Neural progenitor cell (in vitro differentiated cells): ENCODE measurements at regions not wholly inside any gene's neighbourhood (a gene's known extent, or its start where the extent isn't known, plus 50 kb on each side); places are given as distances from the start of the nearest gene placed in this dataset.

Experiments used
- DNase-seq: peaks from one replicate; pipeline ENCODE4 v3.0.0-alpha.2; 2016; ENCODE audit warnings: low spot score
- H2AFZ ChIP-seq: fragments of 200-600 bp; sonication (generic); replicated peaks from 2 replicates; pipeline ENCODE4 v1.6.1; 2016; ENCODE audit warnings: antibody characterized with exemption
- H3F3A ChIP-seq: fragments of 200-600 bp; sonication (generic); 2 replicates; pipeline ENCODE4 v1.6.1; 2016; ENCODE audit warnings: antibody characterized with exemption, low read depth
- H3K27ac ChIP-seq: fragments of 200-600 bp; sonication (generic); 2 replicates; pipeline ENCODE4 v1.5.1; 2016; ENCODE audit warnings: mild to moderate bottlenecking
- H3K27me3 ChIP-seq: fragments of 200-600 bp; sonication (generic); 2 replicates; pipeline ENCODE4 v1.6.1; 2016; ENCODE audit warnings: mild to moderate bottlenecking, moderate library complexity
- H3K36me3 ChIP-seq: fragments of 200-600 bp; sonication (generic); 2 replicates; pipeline ENCODE4 v1.5.1; 2016
- H3K4me1 ChIP-seq: fragments of 200-600 bp; sonication (generic); 2 replicates; pipeline ENCODE4 v1.6.1; 2016; ENCODE audit warnings: mixed run types
- H3K4me2 ChIP-seq: fragments of 200-600 bp; sonication (generic); 2 replicates; pipeline ENCODE4 v1.6.1; 2016
- H3K4me3 ChIP-seq: fragments of 200-600 bp; sonication (generic); 2 replicates; pipeline ENCODE4 v1.5.1; 2016
- H3K79me2 ChIP-seq: fragments of 200-600 bp; sonication (generic); 2 replicates; pipeline ENCODE4 v1.6.1; 2016; ENCODE audit warnings: low read depth
- H3K9ac ChIP-seq: fragments of 200-600 bp; sonication (generic); 2 replicates; pipeline ENCODE4 v1.6.1; 2016
- H3K9me3 ChIP-seq: fragments of 200-600 bp; sonication (generic); 2 replicates; pipeline ENCODE4 v1.5.1; 2016; ENCODE audit warnings: low read depth
- H4K20me1 ChIP-seq: fragments of 200-600 bp; sonication (generic); 2 replicates; pipeline ENCODE4 v1.6.1; 2016; ENCODE audit warnings: low read depth
- H3K27ac Mint-ChIP-seq: 3 replicates; pipeline ENCODE4 v1.8.0; 2021; ENCODE audit warnings: mixed read lengths
- H3K27me3 Mint-ChIP-seq: 2 replicates; pipeline ENCODE4 v1.8.0; 2022; ENCODE audit warnings: low read depth, mild to moderate bottlenecking, inconsistent platforms, moderate library complexity, mixed read lengths; ENCODE audit not compliant: insufficient read depth
- H3K36me3 Mint-ChIP-seq: 3 replicates; pipeline ENCODE4 v1.8.0; 2021; ENCODE audit warnings: mixed read lengths
- H3K4me1 Mint-ChIP-seq: 3 replicates; pipeline ENCODE4 v1.8.0; 2021; ENCODE audit warnings: mixed read lengths
- H3K4me3 Mint-ChIP-seq: 3 replicates; pipeline ENCODE4 v1.8.0; 2021; ENCODE audit warnings: mild to moderate bottlenecking, moderate library complexity, mixed read lengths
- H3K9me3 Mint-ChIP-seq: 3 replicates; pipeline ENCODE4 v1.8.0; 2020; ENCODE audit warnings: mixed read lengths
- CTCF ChIP-seq: fragments of 200-600 bp; sonication (generic); IDR thresholded peaks from 2 replicates; pipeline ENCODE4 v1.5.1; 2017; ENCODE audit warnings: antibody characterized with exemption, mild to moderate bottlenecking
- EZH2 ChIP-seq: fragments of 200-600 bp; sonication (generic); IDR thresholded peaks from 2 replicates; pipeline ENCODE4 v1.6.1; 2017; ENCODE audit warnings: antibody characterized with exemption, mild to moderate bottlenecking, moderate library complexity
- EZH2phosphoT487 ChIP-seq: fragments of 200-600 bp; sonication (generic); IDR thresholded peaks from 2 replicates; pipeline ENCODE4 v1.6.1; 2017; ENCODE audit warnings: antibody characterized with exemption

- Mint-ChIP-seq H3K27me3 (no peaks in the 10 kb centered on the region), H3K4me3 (no peak overlapping the region), H3K9me3 (no peaks in the 10 kb centered on the region), H3K27ac (no peak overlapping the region), H3K4me1 (no peaks in the 10 kb centered on the region), H3K36me3 (no peaks in the 10 kb centered on the region)
- no peaks in the 10 kb centered on the region for H3K9me3 ChIP-seq
- H3K79me2 ChIP-seq, result no peaks in the 10 kb centered on the region
- no peaks in the 10 kb centered on the region for H3K36me3 ChIP-seq
- no peaks in the 10 kb centered on the region for H4K20me1 ChIP-seq
- no peak overlapping the region for H3K27ac ChIP-seq
- H3K4me2 ChIP-seq, result no peak overlapping the region
- H3K4me1 ChIP-seq, result peaks cover 7% of the 10 kb centered on the region
- no peaks in the 10 kb centered on the region for H3F3A ChIP-seq
- DNase-seq, result no peak
- H2AFZ ChIP-seq, result no peak overlapping the region
- no peaks in the 10 kb centered on the region for H3K27me3 ChIP-seq
- TF ChIP-seq EZH2, result no peak
- no peak for TF ChIP-seq EZH2phosphoT487
- no peak overlapping the region for H3K9ac ChIP-seq
- no peak overlapping the region for H3K4me3 ChIP-seq
These were observed 555.4 kb downstream of the RAB28 start for GRCh38 chr4:12928751-12929150.

GRCh38 chr4:12926189-12927066 is 557.7 kb downstream of the RAB28 start:
- Mint-ChIP-seq H3K27ac (no peak overlapping the region), H3K36me3 (no peaks in the 10 kb centered on the region), H3K4me3 (no peak overlapping the region), H3K27me3 (peaks cover 2% of the 10 kb centered on the region), H3K4me1 (no peaks in the 10 kb centered on the region), H3K9me3 (no peaks in the 10 kb centered on the region)
- DNase-seq, result no peak
- Histone ChIP-seq H3F3A (no peaks in the 10 kb centered on the region), H3K36me3 (no peaks in the 10 kb centered on the region), H3K9ac (no peak overlapping the region), H3K9me3 (no peaks in the 10 kb centered on the region), H4K20me1 (no peaks in the 10 kb centered on the region), H3K4me2 (no peak overlapping the region), H3K4me1 (peaks cover 7% of the 10 kb centered on the region), H3K4me3 (no peak overlapping the region), H3K27me3 (no peaks in the 10 kb centered on the region), H2AFZ (no peak overlapping the region), H3K27ac (no peak overlapping the region), H3K79me2 (no peaks in the 10 kb centered on the region)
- no peak for TF ChIP-seq CTCF

GRCh38 chr4:12924728-12925320 is 559.3 kb downstream of the RAB28 start:
- Mint-ChIP-seq H3K27ac (no peak overlapping the region), H3K4me3 (no peak overlapping the region), H3K36me3 (no peaks in the 10 kb centered on the region), H3K4me1 (no peaks in the 10 kb centered on the region), H3K27me3 (peaks cover 2% of the 10 kb centered on the region), H3K9me3 (no peaks in the 10 kb centered on the region)
- Histone ChIP-seq H3K9ac (no peak overlapping the region), H4K20me1 (no peaks in the 10 kb centered on the region), H3K4me3 (no peak overlapping the region), H3F3A (no peaks in the 10 kb centered on the region), H3K79me2 (no peaks in the 10 kb centered on the region), H3K27me3 (no peaks in the 10 kb centered on the region), H3K4me1 (peaks cover 7% of the 10 kb centered on the region), H3K27ac (no peak overlapping the region), H3K9me3 (no peaks in the 10 kb centered on the region), H3K4me2 (no peak overlapping the region), H3K36me3 (no peaks in the 10 kb centered on the region), H2AFZ (no peak overlapping the region)
- no peak for TF ChIP-seq CTCF
- DNase-seq, result no peak

GRCh38 chr4:12924253-12924652 is 559.9 kb downstream of the RAB28 start:
- no peaks in the 10 kb centered on the region for H4K20me1 ChIP-seq
- no peak overlapping the region for H2AFZ ChIP-seq
- no peak overlapping the region for H3K27ac ChIP-seq
- Mint-ChIP-seq H3K36me3 (no peaks in the 10 kb centered on the region), H3K27ac (no peak overlapping the region), H3K9me3 (no peaks in the 10 kb centered on the region), H3K27me3 (peaks cover 2% of the 10 kb centered on the region), H3K4me3 (no peak overlapping the region), H3K4me1 (no peaks in the 10 kb centered on the region)
- no peaks in the 10 kb centered on the region for H3K79me2 ChIP-seq
- no peaks in the 10 kb centered on the region for H3F3A ChIP-seq
- no peak for TF ChIP-seq EZH2phosphoT487
- no peak for TF ChIP-seq CTCF
- TF ChIP-seq EZH2, result no peak
- no peak overlapping the region for H3K4me2 ChIP-seq
- H3K9me3 ChIP-seq, result no peaks in the 10 kb centered on the region
- no peak overlapping the region for H3K4me3 ChIP-seq
- no peaks in the 10 kb centered on the region for H3K27me3 ChIP-seq
- peaks cover 7% of the 10 kb centered on the region for H3K4me1 ChIP-seq
- peak; percentile 1 for DNase-seq
- H3K36me3 ChIP-seq, result no peaks in the 10 kb centered on the region
- H3K9ac ChIP-seq, result no peak overlapping the region
